A204.1 (cell line): ENCODE measurements at regions not wholly inside any gene's neighbourhood (a gene's known extent, or its start where the extent isn't known, plus 50 kb on each side); places are given as distances from the start of the nearest gene placed in this dataset.
A peak's percentile ranks its signal among the peaks of the same experiment; 100 is the strongest.

Experiments used
- FAIRE-seq: peaks from 2 replicates; lab custom pipeline; 2012; peaks lifted over from hg19 to GRCh38; lab: Jason Lieb, UNC

DNA sequence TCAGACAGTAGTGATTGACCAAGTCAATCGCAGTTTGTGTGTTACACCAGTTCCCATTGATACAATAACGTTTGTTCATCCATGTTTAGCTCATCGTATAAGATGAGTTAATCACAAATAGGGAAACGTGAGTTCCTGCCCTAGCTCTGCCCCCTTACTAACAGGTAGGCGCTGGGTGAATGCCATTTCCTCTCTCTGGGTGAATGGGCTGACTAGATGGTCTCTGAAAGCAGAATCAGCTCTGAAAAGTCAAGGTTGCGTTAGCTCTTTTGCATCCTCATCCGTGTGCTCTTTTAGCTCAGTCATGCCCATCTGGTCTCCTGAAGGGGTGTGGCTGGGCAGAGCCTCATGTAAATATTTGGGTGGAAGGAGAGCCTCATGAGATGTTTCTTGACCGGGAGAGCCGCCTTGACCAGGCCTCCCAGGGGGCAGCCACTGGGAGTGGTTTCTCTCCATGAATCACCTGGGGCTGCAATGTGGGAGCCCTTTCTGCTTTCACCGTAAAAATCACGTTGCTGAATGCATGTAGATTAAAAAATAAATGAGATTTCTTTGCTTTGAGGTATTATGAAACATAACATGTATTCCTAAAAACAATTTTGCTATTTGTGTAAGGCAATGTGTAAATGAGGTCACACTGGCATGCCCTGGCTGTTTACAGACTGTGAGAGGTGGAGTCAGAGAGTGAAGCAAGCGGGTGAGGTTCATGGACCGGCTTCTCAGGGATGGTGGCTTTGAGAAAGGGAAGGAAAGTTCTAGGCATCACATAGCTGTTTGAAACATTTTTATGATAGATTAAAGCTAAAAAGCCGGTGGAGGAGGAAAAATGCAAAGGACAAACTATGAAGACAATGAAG, 108.4 kb upstream of the RASGRP1 start:
- no peak for FAIRE-seq

GRCh38 chr15:38674448-38674847, 109.8 kb upstream of the RASGRP1 start:
- FAIRE-seq, result no peak

DNA sequence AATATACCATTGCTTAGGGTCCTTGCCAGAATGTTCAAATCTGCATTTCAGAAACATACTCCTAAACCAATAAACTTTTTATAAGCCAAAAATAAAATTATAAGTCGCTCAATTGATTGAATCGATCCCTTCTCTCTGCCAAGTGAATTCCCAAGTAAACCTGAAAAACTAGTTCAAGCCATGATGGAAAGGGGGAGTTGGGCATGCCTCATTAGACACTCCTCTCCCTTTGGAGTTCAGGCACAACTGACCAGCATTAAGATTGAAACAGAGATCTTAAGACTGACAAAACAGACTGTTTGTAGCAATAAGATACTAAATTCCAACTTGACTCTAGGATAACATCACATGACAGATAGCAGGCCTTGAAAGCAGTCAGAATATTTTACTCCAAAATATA, 113.7 kb upstream of the RASGRP1 start:
- no peak for FAIRE-seq

DNA sequence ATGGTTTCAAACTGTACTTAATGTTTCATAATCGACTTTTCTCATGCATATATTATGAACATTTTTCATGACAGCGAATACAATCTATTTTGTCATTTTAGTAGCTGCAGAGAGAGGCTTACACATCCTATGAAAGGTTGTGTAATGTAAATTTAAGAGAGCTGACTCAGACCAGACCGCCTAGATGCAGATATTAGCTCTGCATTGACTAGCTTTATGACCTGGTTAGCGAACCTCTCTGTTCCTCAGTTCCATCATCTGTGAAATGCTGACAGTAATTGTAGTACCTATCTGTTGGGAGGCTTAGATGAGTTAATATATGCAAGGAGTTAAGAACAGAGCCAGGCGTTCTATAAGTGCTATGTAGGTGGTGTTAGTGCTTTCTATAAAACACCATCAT, 116.2 kb upstream of the RASGRP1 start:
- FAIRE-seq, result no peak

GRCh38 chr15:38682363-38682762, 117.7 kb upstream of the RASGRP1 start:
- no peak for FAIRE-seq

DNA sequence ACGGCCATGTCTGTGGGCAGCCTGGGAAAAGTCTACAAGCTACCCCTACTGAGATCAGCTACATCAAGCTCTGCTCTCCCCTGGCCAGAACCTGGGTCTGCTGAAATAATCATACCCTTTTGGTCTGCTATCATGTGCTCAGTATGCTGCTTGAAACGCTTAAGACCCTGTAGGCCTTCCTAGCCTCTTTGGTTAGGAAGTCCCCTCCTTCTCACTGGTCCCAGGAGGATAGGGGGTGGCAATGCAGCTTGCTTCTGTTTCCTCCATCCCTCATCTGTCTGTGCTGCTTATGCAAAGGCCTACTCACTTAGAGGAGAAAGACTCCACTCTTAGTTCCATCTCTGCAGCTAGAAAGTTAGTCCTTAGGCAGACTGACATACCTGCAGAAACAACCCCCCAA, 118.2 kb upstream of the RASGRP1 start:
- no peak for FAIRE-seq

DNA sequence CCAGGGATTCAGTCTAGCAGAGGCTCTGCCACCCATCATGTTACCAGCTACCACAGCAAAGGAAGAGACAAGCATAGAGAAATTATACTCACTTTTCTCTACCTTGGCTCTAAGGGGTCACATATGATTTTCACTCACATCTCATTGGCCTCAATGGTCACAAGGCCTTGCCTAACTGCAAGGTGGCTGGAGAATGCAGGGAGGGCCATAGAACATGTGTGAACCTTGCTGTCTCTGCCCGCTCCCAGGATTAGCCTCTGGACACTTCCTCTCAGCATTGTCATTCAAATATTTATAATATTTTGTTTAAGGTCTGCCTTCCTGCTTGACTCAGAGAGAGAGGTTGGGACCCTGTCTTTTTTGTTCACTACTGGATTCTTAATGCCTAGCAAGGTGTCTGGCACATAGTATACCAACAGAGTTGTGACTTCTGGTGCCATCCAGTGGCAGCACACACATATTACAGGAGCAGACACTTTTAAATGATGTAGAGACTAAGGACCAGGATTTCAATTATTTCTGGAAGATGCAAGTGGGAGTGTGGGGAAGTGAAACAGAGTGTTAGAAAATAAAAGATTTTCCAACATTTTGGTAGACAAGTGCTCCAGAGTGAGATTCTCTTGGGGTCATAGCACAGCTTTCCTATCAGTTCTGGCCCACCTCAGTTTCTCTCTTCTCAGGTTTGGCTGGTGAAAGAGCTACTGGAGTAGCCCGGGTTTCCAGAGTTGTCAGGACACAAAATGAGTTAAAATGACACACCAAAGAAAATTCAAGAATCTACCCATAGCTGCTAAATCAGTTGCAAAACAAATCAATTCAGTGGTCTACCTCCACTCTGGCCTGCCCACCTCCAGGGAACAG, 119.0 kb upstream of the RASGRP1 start:
- peak; percentile 83 for FAIRE-seq

- FAIRE-seq, result no peak
Measured at GRCh38 chr15:38684440-38685010, 119.9 kb upstream of the RASGRP1 start.

- no peak for FAIRE-seq
Measured at GRCh38 chr15:38685686-38686339, 121.2 kb upstream of the RASGRP1 start.

DNA sequence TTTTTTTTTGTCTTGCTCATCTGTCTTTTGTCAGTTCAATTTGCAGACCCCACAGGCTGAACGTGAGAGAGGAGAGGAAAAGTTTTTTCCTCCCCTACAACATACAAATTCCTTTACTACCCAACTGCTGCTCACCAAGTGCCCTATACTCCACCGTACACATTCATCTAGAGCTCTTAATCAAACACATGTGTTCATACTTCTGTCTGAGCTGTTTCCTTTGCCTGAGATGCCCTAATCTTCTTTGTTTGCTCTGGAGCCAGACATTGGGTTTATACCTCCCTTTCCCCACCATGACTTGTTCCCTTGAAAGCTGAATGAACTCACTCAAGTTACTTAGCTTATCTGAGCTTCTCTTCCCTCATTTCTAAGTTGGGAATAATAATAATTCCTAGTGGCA, 122.7 kb upstream of the RASGRP1 start:
- no peak for FAIRE-seq

DNA sequence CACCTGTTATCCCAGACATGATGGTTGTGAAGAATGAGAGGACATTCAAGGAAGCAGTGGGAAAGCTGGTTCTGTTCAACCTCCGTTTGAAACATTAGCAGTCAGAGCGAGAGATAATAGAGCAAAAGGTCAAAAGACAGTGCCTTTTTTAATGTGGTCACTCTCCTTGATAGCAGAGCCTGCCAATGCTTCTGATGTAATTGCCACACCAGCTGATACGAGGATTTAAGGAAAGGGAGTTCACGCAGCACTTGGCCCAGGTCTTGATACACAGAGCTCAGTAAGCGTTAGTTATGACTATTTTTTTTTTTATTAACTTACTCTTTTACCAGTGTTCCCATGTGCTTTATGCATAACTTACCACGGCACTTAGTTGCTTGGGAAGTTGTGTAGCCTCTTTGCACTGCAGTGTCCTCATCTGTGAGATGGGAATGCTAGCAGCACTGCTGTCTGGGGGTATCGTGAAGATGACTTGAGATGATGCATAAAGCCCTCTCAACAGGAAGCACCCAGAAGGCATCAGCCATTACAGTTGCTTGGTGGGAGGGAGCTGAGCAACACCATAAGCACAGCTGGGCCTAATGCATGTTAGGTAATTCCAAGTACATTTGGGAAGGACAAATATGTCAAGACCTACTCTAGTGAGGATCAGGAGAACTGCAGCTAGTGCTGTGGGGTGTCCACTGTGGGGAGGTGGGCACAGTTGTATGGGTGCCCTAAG, 123.3 kb upstream of the RASGRP1 start:
- FAIRE-seq, result no peak

GRCh38 chr15:38688761-38689160, 124.1 kb upstream of the RASGRP1 start:
- no peak for FAIRE-seq

DNA sequence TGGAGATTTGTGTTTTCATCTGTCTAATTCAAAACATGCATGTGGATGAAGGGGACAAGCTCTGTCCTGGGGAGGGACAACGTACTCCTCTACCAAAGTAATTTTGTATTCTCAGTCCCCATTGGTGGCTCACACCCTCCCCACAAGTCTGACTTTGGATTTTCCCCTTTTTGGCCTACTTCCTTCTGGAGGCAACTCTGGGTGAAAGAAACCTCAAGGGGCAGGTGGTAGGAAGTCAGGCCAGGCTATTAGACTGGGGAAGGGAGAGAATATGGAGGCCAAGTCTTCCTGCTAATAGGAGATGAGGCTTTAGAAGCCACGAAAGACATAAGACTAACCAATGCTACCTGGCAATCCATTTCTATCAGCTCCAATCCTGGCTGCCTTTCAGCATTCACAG, 124.9 kb upstream of the RASGRP1 start:
- FAIRE-seq, result no peak

GRCh38 chr15:38690216-38690615, 125.6 kb upstream of the RASGRP1 start:
- FAIRE-seq, result no peak

DNA sequence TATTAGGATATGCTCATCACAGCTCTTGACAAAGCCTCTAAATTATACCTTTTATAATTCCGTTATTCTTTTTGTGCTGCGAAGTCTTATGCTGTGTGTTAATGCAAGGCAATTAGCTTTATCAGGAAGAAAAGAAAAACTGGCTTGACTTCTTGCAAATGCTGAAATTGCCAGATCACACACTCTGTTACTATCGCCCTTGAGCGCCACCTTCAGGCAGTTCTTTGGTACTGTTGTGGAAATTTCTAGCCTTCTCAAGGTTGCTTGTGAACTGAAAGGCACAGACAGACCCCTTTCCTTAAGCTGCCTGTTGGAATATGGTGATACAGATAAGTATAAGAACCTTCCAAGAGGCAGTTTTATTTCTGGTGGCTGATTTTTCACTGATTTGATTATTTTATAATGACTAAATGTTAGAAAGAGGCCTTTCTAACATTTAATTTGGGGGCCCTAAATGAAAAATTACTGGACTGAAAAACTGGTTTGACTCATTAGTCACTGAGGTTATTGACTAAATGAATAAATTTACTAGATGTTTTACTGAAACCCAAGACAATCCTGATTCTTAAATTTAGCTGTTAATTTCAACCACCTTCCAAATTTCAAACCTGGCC, 126.2 kb upstream of the RASGRP1 start:
- peak; percentile 58 for FAIRE-seq

GRCh38 chr15:38691377-38691776, 126.8 kb upstream of the RASGRP1 start:
- no peak for FAIRE-seq

GRCh38 chr15:38691965-38692788, 127.6 kb upstream of the RASGRP1 start:
- FAIRE-seq, result no peak

DNA sequence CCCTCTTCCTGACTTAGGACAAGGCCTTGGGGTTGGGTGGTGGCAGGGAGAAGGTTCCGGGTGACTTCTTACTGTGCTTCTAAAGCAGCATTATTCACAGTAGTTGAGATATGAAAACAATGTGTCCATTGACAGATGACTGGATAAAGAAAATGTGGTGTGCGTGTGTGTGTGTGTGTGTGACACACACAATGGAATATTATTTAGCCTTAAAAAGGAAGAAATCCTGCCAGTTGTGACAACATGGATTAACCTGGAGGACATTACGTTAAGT, 128.1 kb upstream of the RASGRP1 start:
- FAIRE-seq, result no peak

GRCh38 chr15:38695249-38696108, 130.9 kb upstream of the RASGRP1 start:
- FAIRE-seq, result no peak
